GM12878 (cell line): ENCODE measurements at regions not wholly inside any gene's neighbourhood (a gene's known extent, or its start where the extent isn't known, plus 50 kb on each side); places are given as distances from the start of the nearest gene placed in this dataset.

ENCODE experiments used
- ATAC-seq: fragments of 200-7000 bp; cut with Tn5 transposase; 3 replicates; pipeline ENCODE4 v1.9.1; 2020; ENCODE audit warnings: mild to moderate bottlenecking, moderate library complexity
- BruUV-seq: library from RNA; stranded (reverse); fragments of 400-500 nt; replicated peaks from 2 replicates; lab custom pipeline; 2021; lab: Mats Ljungman, UMichigan
- CTCF ChIA-PET: fragments of 300-600 bp; sonication (Branson Sonifier 250); formaldehyde crosslinking; extraction: SDS; loops from one replicate; lab custom pipeline; 2021; ENCODE audit warnings: inconsistent platforms; lab: Yijun Ruan, JAX
- POLR2A ChIA-PET: fragments of 350-600 bp; formaldehyde crosslinking; extraction: SDS; loops from one replicate; lab custom pipeline; 2021; ENCODE audit warnings: inconsistent platforms; lab: Charles Lee
- RAD21 ChIA-PET: fragments of 300-600 bp; sonication (Branson Sonifier 250); formaldehyde crosslinking; loops from one replicate; lab custom pipeline; 2023; ENCODE audit warnings: antibody characterized with exemption; ENCODE audit not compliant: unreplicated experiment; lab: Charles Lee
- SMC1A ChIA-PET: fragments of 300-600 bp; sonication (Branson Sonifier 250); formaldehyde crosslinking; loops from one replicate; lab custom pipeline; 2023; ENCODE audit not compliant: unreplicated experiment, uncharacterized antibody; lab: Charles Lee
- DNase-seq: peaks from one replicate; pipeline ENCODE4 v3.0.0-alpha.2; 2011; ENCODE audit warnings: low read depth, low spot score
- FAIRE-seq: peaks from 3 replicates; lab custom pipeline; 2011; peaks lifted over from hg19 to GRCh38; lab: Jason Lieb, UNC
- H2AFZ ChIP-seq: 2 replicates; pipeline ENCODE4 v1.6.0; 2011; ENCODE audit warnings: low read depth, low read length, control low read depth; ENCODE audit not compliant: control insufficient read depth
- H3K27ac ChIP-seq: 2 replicates; pipeline ENCODE4 v1.5.1; 2011; ENCODE audit warnings: control low read depth; ENCODE audit not compliant: control insufficient read depth, insufficient read depth
- H3K27me3 ChIP-seq, 2 experiments: replicated peaks in 1 of 2; 2 replicates each; pipeline versions ENCODE4 v1.6.0 to v1.6.1; 2011; ENCODE audit warnings: low read length in 1 of 2; ENCODE audit not compliant: control insufficient read depth in 2 of 2, insufficient read depth in 2 of 2
- H3K36me3 ChIP-seq, 2 experiments: 2 replicates each; pipeline ENCODE4 v1.5.1; 2011; ENCODE audit warnings: low read length in 1 of 2; ENCODE audit not compliant: control insufficient read depth in 2 of 2, insufficient read depth in 2 of 2
- H3K4me1 ChIP-seq: 2 replicates; pipeline ENCODE4 v1.6.1; 2011; ENCODE audit warnings: mild to moderate bottlenecking, low read length, moderate library complexity, mixed read lengths; ENCODE audit not compliant: control insufficient read depth, insufficient read depth
- H3K4me2 ChIP-seq: 2 replicates; pipeline ENCODE4 v1.6.0; 2011; ENCODE audit warnings: control low read depth; ENCODE audit not compliant: control insufficient read depth, insufficient read depth
- H3K4me3 ChIP-seq: fragments of 200-600 bp; sonication (generic); 2 replicates; pipeline ENCODE4 v1.5.1; 2016
- H3K79me2 ChIP-seq: 2 replicates; pipeline ENCODE4 v1.6.0; 2011; ENCODE audit warnings: low read length; ENCODE audit not compliant: control insufficient read depth, insufficient read depth
- H3K9ac ChIP-seq: 2 replicates; pipeline ENCODE4 v1.8.0; 2011; ENCODE audit warnings: low read length, control low read depth, mixed read lengths; ENCODE audit not compliant: control insufficient read depth, insufficient read depth
- H3K9me3 ChIP-seq: replicated peaks from 3 replicates; pipeline ENCODE4 v1.5.1; 2011; ENCODE audit warnings: mild to moderate bottlenecking, low read length; ENCODE audit not compliant: control insufficient read depth, insufficient read depth
- H4K20me1 ChIP-seq: 2 replicates; pipeline ENCODE4 v1.6.0; 2011; ENCODE audit not compliant: control insufficient read depth, insufficient read depth
- ATF3 ChIP-seq: IDR thresholded peaks from 2 replicates; pipeline ENCODE4 v1.6.1; 2011; ENCODE audit warnings: low read depth, mild to moderate bottlenecking, low read length, moderate library complexity, borderline replicate concordance; ENCODE audit errors: extremely low read depth
- CREB1 ChIP-seq: IDR thresholded peaks from 2 replicates; pipeline ENCODE4 v1.6.1; 2012; ENCODE audit warnings: low read depth, mild to moderate bottlenecking, inconsistent platforms
- FOS ChIP-seq: IDR thresholded peaks from 3 replicates; pipeline ENCODE4 v1.6.1; 2011; ENCODE audit warnings: borderline replicate concordance; ENCODE audit not compliant: insufficient read length; ENCODE audit errors: extremely low read depth
- FOXK2 ChIP-seq: fragments of 450-650 bp; IDR thresholded peaks from 2 replicates; pipeline ENCODE4 v1.6.1; 2017; ENCODE audit warnings: mild to moderate bottlenecking, moderate library complexity
- JUNB ChIP-seq: IDR thresholded peaks from 2 replicates; pipeline ENCODE4 v1.6.1; 2016; ENCODE audit warnings: antibody characterized with exemption, mild to moderate bottlenecking
- KLF5 ChIP-seq: fragments of 450-650 bp; IDR thresholded peaks from 2 replicates; pipeline ENCODE4 v1.6.1; 2014; ENCODE audit warnings: mild to moderate bottlenecking; ENCODE audit not compliant: partially characterized antibody
- NFXL1 ChIP-seq: fragments of 450-650 bp; IDR thresholded peaks from 2 replicates; pipeline ENCODE4 v1.6.1; 2017; ENCODE audit warnings: antibody characterized with exemption, mild to moderate bottlenecking, borderline replicate concordance
- ZBED1 ChIP-seq: IDR thresholded peaks from 2 replicates; pipeline ENCODE4 v1.6.1; 2016; ENCODE audit warnings: borderline replicate concordance
- WGBS: methylation state at CpG from one replicate; pipeline ENCODE4 v1.1.6; 2016; ENCODE audit warnings: low lambda C conversion rate; ENCODE audit not compliant: insufficient replicate concordance, insufficient coverage; ENCODE audit errors: missing lambda C conversion rate; 5-methylcytosine and 5-hydroxymethylcytosine counted together
- in situ Hi-C: fragments of 300-500 bp; cut with MboI; formaldehyde crosslinking; loops from 9 replicates; pipeline ENCODE4 v1.14.3; 2018; ENCODE audit warnings: mixed read lengths
- intact Hi-C: fragments of 100-400 bp; cut with micrococcal nuclease; formaldehyde crosslinking; loops from one replicate; pipeline ENCODE4 v1.14.2; 2022; ENCODE audit not compliant: unreplicated experiment

DNA sequence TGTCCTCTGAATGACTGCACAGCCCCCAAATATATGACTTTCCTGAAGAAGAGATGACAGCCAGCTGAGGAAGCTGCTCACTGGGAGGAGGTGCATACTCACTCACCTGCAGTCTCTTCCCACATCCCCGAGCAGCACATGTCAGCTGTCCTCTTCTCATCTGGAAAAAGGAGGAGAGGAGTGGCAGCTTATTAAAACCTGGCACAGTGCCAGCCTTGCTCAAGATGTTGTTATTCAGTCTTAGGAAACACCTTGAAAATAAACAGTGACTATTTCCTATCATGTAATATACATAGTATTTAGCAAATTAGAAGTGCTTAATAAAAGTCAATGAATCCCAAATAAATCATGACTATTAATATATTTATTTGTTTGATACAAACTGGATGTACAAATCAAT is 232.9 kb downstream of the EPM2A start:
- CTCF ChIA-PET: no interaction called here
- Histone ChIP-seq H4K20me1 (no peaks in the 10 kb centered on the region), H3K9ac (no peak overlapping the region), H3K79me2 (no peaks in the 10 kb centered on the region), H2AFZ (no peak overlapping the region), H3K4me3 (no peak overlapping the region), H3K27me3 (no peaks in the 10 kb centered on the region; a peak in 1 of 4 replicates), H3K4me2 (no peak overlapping the region), H3K36me3 (no peaks in the 10 kb centered on the region), H3K9me3 (no peaks in the 10 kb centered on the region; the same call in 2 of the 3 replicates), H3K27ac (no peak overlapping the region), H3K4me1 (no peaks in the 10 kb centered on the region)
- 0% methylated on average over 1 of the region's 1 CpG for WGBS
- intact Hi-C loops (no loop called here), in situ Hi-C loops (no loop called here)
- no TSS peak for BruUV-seq
- DNase-seq: no peak
- FAIRE-seq: no peak
- RAD21 ChIA-PET: no interaction called here
- SMC1A ChIA-PET: no interaction called here
- no peak for ATAC-seq
- TF ChIP-seq NFXL1 (no peak), JUNB (no peak), FOS (no peak), ATF3 (no peak), FOXK2 (no peak)
- POLR2A ChIA-PET: no interaction called here

- Histone ChIP-seq H4K20me1 (no peaks in the 10 kb centered on the region), H3K4me1 (no peaks in the 10 kb centered on the region), H3K9me3 (no peaks in the 10 kb centered on the region; the same call in 2 of the 3 replicates), H3K27ac (no peak overlapping the region), H3K4me3 (no peak overlapping the region), H3K9ac (no peak overlapping the region), H3K79me2 (no peaks in the 10 kb centered on the region), H3K36me3 (no peaks in the 10 kb centered on the region), H3K27me3 (no peaks in the 10 kb centered on the region), H3K4me2 (no peak overlapping the region), H2AFZ (no peak overlapping the region)
- ATAC-seq (no peak), DNase-seq (no peak), FAIRE-seq (no peak)
- no TSS peak for BruUV-seq
- TF ChIP-seq ZBED1 (no peak), CREB1 (no peak), KLF5 (no peak)
- POLR2A ChIA-PET: no interaction called here
- 22% methylated on average over 2 of the region's 2 CpGs for WGBS
- intact Hi-C loops: no loop called here
- RAD21 ChIA-PET: no interaction called here
- in situ Hi-C loops: no loop called here
- CTCF ChIA-PET: interaction anchor here (0.8 to 1.3 kb wide), 2 partner anchors 10 to 128 kb away, joined by 3 to 4 read pairs; no protein-coding TSS in a partner anchor
- SMC1A ChIA-PET: no interaction called here
Measured at GRCh38 chr6:145506136-145506535, 229.2 kb downstream of the EPM2A start.
